ENCODE measurements at regions not wholly inside any gene's neighbourhood (a gene's known extent, or its start where the extent isn't known, plus 50 kb on each side); places are given as distances from the start of the nearest gene placed in this dataset.
A peak's percentile ranks its signal among the peaks of the same experiment; 100 is the strongest.
"Not testable (repeated sequence)": the region's sequence is repeated elsewhere in the genome, so short reads cannot be mapped to it uniquely, and the experiment has no call there.

- not testable (repeated sequence) for H3K4me3 Mint-ChIP-seq, H3K36me3 Mint-ChIP-seq, H3K27me3 Mint-ChIP-seq, H3K4me1 Mint-ChIP-seq, H3K27ac Mint-ChIP-seq, ATAC-seq, H3K9me3 Mint-ChIP-seq
These were observed 75.3 kb upstream of the OR4F16 start for GRCh38 chr1:761791-762190.

GRCh38 chr1:771449-771848 lies 85.0 kb upstream of the OR4F16 start:
- H3K27me3 Mint-ChIP-seq, H3K9me3 Mint-ChIP-seq, H3K27ac Mint-ChIP-seq, H3K36me3 Mint-ChIP-seq, ATAC-seq, H3K4me1 Mint-ChIP-seq, H3K4me3 Mint-ChIP-seq: not testable (repeated sequence)

- H3K4me1 Mint-ChIP-seq, H3K27me3 Mint-ChIP-seq, H3K9me3 Mint-ChIP-seq, H3K36me3 Mint-ChIP-seq, ATAC-seq: not testable (repeated sequence)
- Mint-ChIP-seq H3K27ac (peak overlapping the region; percentile 96), H3K4me3 (peak overlapping the region; percentile 94)
These were observed 91.2 kb upstream of the OR4F16 start for GRCh38 chr1:777480-778180.

GRCh38 chr1:778451-779278 lies 92.2 kb upstream of the OR4F16 start:
- H3K36me3 Mint-ChIP-seq, H3K4me1 Mint-ChIP-seq, H3K27me3 Mint-ChIP-seq, H3K9me3 Mint-ChIP-seq: not testable (repeated sequence)
- peak overlapping the region; percentile 96 for H3K27ac Mint-ChIP-seq
- peak overlapping the region; percentile 94 for H3K4me3 Mint-ChIP-seq
- ATAC-seq, result peak; percentile 100

- H3K27ac Mint-ChIP-seq, result peak overlapping the region; percentile 96
- H3K9me3 Mint-ChIP-seq, H3K27me3 Mint-ChIP-seq, H3K4me1 Mint-ChIP-seq, ATAC-seq, H3K36me3 Mint-ChIP-seq: not testable (repeated sequence)
- peak overlapping the region; percentile 94 for H3K4me3 Mint-ChIP-seq
These were observed 93.2 kb upstream of the OR4F16 start for GRCh38 chr1:779621-780020.

- Mint-ChIP-seq H3K27me3 (no peaks in the 10 kb centered on the region), H3K4me1 (no peaks in the 10 kb centered on the region), H3K36me3 (no peaks in the 10 kb centered on the region), H3K4me3 (no peak overlapping the region), H3K9me3 (no peaks in the 10 kb centered on the region), H3K27ac (no peak overlapping the region)
- no peak for ATAC-seq
These were observed 102.4 kb upstream of the OR4F16 start for GRCh38 chr1:788835-789234.

GRCh38 chr1:789606-790005 lies 103.2 kb upstream of the OR4F16 start:
- H3K4me1 Mint-ChIP-seq, H3K9me3 Mint-ChIP-seq, H3K27me3 Mint-ChIP-seq, ATAC-seq, H3K4me3 Mint-ChIP-seq, H3K27ac Mint-ChIP-seq, H3K36me3 Mint-ChIP-seq: not testable (repeated sequence)

- H3K36me3 Mint-ChIP-seq, H3K9me3 Mint-ChIP-seq, H3K4me3 Mint-ChIP-seq, H3K4me1 Mint-ChIP-seq, ATAC-seq, H3K27ac Mint-ChIP-seq, H3K27me3 Mint-ChIP-seq: not testable (repeated sequence)
These were observed 104.0 kb upstream of the OR4F16 start for GRCh38 chr1:790388-790930.

- H3K4me3 Mint-ChIP-seq, H3K9me3 Mint-ChIP-seq, H3K27me3 Mint-ChIP-seq: not testable (repeated sequence)
These were observed 107.9 kb upstream of the OR4F16 start for GRCh38 chr1:794310-794709.

GRCh38 chr1:794918-795584 lies 108.6 kb upstream of the OR4F16 start:
- H3K27ac Mint-ChIP-seq, ATAC-seq, H3K4me3 Mint-ChIP-seq, H3K36me3 Mint-ChIP-seq, H3K9me3 Mint-ChIP-seq, H3K27me3 Mint-ChIP-seq, H3K4me1 Mint-ChIP-seq: not testable (repeated sequence)

More at GRCh38 chr1:794310-794709, 107.9 kb upstream of the OR4F16 start:
- ATAC-seq, H3K27ac Mint-ChIP-seq, H3K4me1 Mint-ChIP-seq, H3K36me3 Mint-ChIP-seq: not testable (repeated sequence)

- ATAC-seq, H3K36me3 Mint-ChIP-seq: not testable (repeated sequence)
These were observed 111.2 kb upstream of the OR4F16 start for GRCh38 chr1:797649-798048.

GRCh38 chr1:800397-800796 lies 113.9 kb upstream of the OR4F16 start:
- not testable (repeated sequence) for H3K27me3 Mint-ChIP-seq, ATAC-seq, H3K4me1 Mint-ChIP-seq, H3K9me3 Mint-ChIP-seq, H3K27ac Mint-ChIP-seq, H3K36me3 Mint-ChIP-seq, H3K4me3 Mint-ChIP-seq

More at GRCh38 chr1:797649-798048, 111.2 kb upstream of the OR4F16 start:
- not testable (repeated sequence) for H3K9me3 Mint-ChIP-seq, H3K4me1 Mint-ChIP-seq, H3K4me3 Mint-ChIP-seq, H3K27me3 Mint-ChIP-seq, H3K27ac Mint-ChIP-seq

- not testable (repeated sequence) for H3K4me3 Mint-ChIP-seq, H3K4me1 Mint-ChIP-seq, H3K36me3 Mint-ChIP-seq, H3K9me3 Mint-ChIP-seq, H3K27ac Mint-ChIP-seq, H3K27me3 Mint-ChIP-seq
- ATAC-seq, result peak; percentile 96
These were observed 118.1 kb upstream of the OR4F16 start for GRCh38 chr1:804378-805115.

- not testable (repeated sequence) for H3K4me3 Mint-ChIP-seq
These were observed 118.4 kb upstream of the SAMD11 start for GRCh38 chr1:805310-805709.

GRCh38 chr1:807066-807465 lies 116.7 kb upstream of the SAMD11 start:
- not testable (repeated sequence) for H3K4me3 Mint-ChIP-seq, H3K9me3 Mint-ChIP-seq, ATAC-seq, H3K27me3 Mint-ChIP-seq, H3K27ac Mint-ChIP-seq, H3K4me1 Mint-ChIP-seq, H3K36me3 Mint-ChIP-seq

More at GRCh38 chr1:805310-805709, 118.4 kb upstream of the SAMD11 start:
- not testable (repeated sequence) for H3K27ac Mint-ChIP-seq, H3K9me3 Mint-ChIP-seq, H3K4me1 Mint-ChIP-seq, H3K27me3 Mint-ChIP-seq, H3K36me3 Mint-ChIP-seq
- peak; percentile 84 for ATAC-seq

Data from stimulated activated memory B cell treated with anti-CD40 and anti-IgM and Interleukin-4, amounts not matched to agents 10 μg/mL and 1 μg/mL and 100 μg/mL, for 72 hours (primary cell).